HPDE6-E6E7 (cell line): ENCODE measurements at regions not wholly inside any gene's neighbourhood (a gene's known extent, or its start where the extent isn't known, plus 50 kb on each side); places are given as distances from the start of the nearest gene placed in this dataset.
"Not testable (repeated sequence)": the region's sequence is repeated elsewhere in the genome, so short reads cannot be mapped to it uniquely, and the experiment has no call there.

Experiments used
- DNase-seq: peaks from one replicate; pipeline ENCODE4 v3.0.0; 2011; ENCODE audit warnings: missing footprints; ENCODE audit errors: extremely low spot score

- DNase-seq: no peak
Measured at GRCh38 chr10:18735711-18736110, 76.5 kb downstream of the ARL5B start.

- DNase-seq: no peak
Measured at GRCh38 chr10:18737236-18737635, 78.0 kb downstream of the ARL5B start.

- no peak for DNase-seq
Measured at GRCh38 chr10:18737841-18738240, 78.6 kb downstream of the ARL5B start.

- no peak for DNase-seq
Measured at GRCh38 chr10:18738835-18739234, 79.6 kb downstream of the ARL5B start.

GRCh38 chr10:18743926-18744325, 84.7 kb downstream of the ARL5B start:
- no peak for DNase-seq

- DNase-seq: no peak
Measured at GRCh38 chr10:18753312-18753895, 94.2 kb downstream of the ARL5B start.

- no peak for DNase-seq
Measured at GRCh38 chr10:18759575-18759974, 100.3 kb downstream of the ARL5B start.

- no peak for DNase-seq
Measured at GRCh38 chr10:18760836-18761235, 101.6 kb downstream of the ARL5B start.

GRCh38 chr10:18767981-18768380, 108.8 kb downstream of the ARL5B start:
- DNase-seq: no peak

- DNase-seq: no peak
Measured at GRCh38 chr10:18773180-18773579, 113.9 kb downstream of the ARL5B start.

- DNase-seq: no peak
Measured at GRCh38 chr10:18777258-18777657, 118.0 kb downstream of the ARL5B start.

- no peak for DNase-seq
Measured at GRCh38 chr10:18786478-18786877, 127.2 kb downstream of the ARL5B start.

- peak; percentile 0 for DNase-seq
Measured at GRCh38 chr10:18793951-18794350, 134.7 kb downstream of the ARL5B start.

GRCh38 chr10:18795549-18795948, 136.3 kb downstream of the ARL5B start:
- DNase-seq: no peak

GRCh38 chr10:18797286-18797685, 138.1 kb downstream of the ARL5B start:
- no peak for DNase-seq

GRCh38 chr10:18822156-18822555, 162.9 kb downstream of the ARL5B start:
- DNase-seq: no peak

- no peak for DNase-seq
Measured at GRCh38 chr10:18829259-18829658, 170.0 kb downstream of the ARL5B start.

- DNase-seq: no peak
Measured at GRCh38 chr10:18830277-18830676, 171.0 kb downstream of the ARL5B start.

- DNase-seq: not testable (repeated sequence)
Measured at GRCh38 chr10:18856623-18857022, 192.0 kb upstream of the MALRD1 start.

GRCh38 chr10:18859659-18860058, 188.9 kb upstream of the MALRD1 start:
- no peak for DNase-seq

- DNase-seq: no peak
Measured at GRCh38 chr10:18860186-18860585, 188.4 kb upstream of the MALRD1 start.

GRCh38 chr10:18860631-18861240, 187.9 kb upstream of the MALRD1 start:
- DNase-seq: no peak

GRCh38 chr10:18861382-18861781, 187.2 kb upstream of the MALRD1 start:
- DNase-seq: no peak

- no peak for DNase-seq
Measured at GRCh38 chr10:18866852-18867251, 181.7 kb upstream of the MALRD1 start.
